ENCODE measurements at regions not wholly inside any gene's neighbourhood (a gene's known extent, or its start where the extent isn't known, plus 50 kb on each side); places are given as distances from the start of the nearest gene placed in this dataset.
"Not testable (repeated sequence)": the region's sequence is repeated elsewhere in the genome, so short reads cannot be mapped to it uniquely, and the experiment has no call there.

DNA sequence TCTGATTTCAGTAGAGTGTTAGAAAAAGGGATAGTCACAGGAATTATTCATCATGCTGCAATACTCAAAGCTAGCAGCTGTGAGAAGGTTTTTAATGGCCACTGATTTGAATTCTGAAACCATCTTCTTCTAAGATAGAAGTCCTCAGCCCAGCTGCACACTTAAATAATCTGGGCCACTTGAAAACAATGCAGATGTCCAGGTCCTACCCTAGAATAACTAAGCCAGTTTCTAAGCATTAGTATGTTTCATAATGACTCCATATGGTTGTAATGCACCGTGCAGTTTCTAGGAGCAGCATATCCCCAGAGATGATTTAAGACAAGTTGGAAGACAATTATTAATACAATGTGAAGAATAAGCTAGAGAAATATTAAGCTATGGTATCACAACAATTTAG lies 159.9 kb upstream of the FBXL17 start:
- H3K4me3 ChIP-seq (replicated peaks; ENCODE audit: low read depth, low read length): no peak overlapping the region
- TF ChIP-seq CTCF (IDR thresholded peaks at IDR 0.05; ENCODE audit: low read length, missing control alignments): no peak
- DNase-seq (ENCODE audit: low read depth): no peak

- H3K4me3 ChIP-seq (replicated peaks; ENCODE audit: low read depth, low read length): no peak overlapping the region
- no peak for TF ChIP-seq CTCF (IDR thresholded peaks at IDR 0.05; ENCODE audit: low read length, missing control alignments)
- no peak for DNase-seq (ENCODE audit: low read depth)
These were observed 154.4 kb upstream of the FBXL17 start for GRCh38 chr5:108536321-108536720.

DNA sequence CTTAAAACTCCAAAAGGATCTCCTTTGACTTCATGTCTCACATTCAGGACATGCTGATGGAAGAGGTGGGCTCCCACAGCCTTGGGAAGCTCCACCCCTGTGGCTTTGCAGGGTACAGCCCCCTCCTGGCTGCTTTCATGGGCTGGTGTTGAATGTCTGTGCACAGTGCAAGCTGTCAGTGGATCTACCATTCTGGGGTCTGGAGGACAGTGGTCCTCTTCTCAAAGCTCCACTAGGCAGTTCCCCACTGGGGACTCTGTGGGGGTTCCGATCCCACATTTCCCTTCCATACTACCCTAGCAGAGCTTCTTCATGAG lies 150.2 kb upstream of the FBXL17 start:
- H3K4me3 ChIP-seq (replicated peaks; ENCODE audit: low read depth, low read length); DNase-seq (ENCODE audit: low read depth): not testable (repeated sequence)

DNA sequence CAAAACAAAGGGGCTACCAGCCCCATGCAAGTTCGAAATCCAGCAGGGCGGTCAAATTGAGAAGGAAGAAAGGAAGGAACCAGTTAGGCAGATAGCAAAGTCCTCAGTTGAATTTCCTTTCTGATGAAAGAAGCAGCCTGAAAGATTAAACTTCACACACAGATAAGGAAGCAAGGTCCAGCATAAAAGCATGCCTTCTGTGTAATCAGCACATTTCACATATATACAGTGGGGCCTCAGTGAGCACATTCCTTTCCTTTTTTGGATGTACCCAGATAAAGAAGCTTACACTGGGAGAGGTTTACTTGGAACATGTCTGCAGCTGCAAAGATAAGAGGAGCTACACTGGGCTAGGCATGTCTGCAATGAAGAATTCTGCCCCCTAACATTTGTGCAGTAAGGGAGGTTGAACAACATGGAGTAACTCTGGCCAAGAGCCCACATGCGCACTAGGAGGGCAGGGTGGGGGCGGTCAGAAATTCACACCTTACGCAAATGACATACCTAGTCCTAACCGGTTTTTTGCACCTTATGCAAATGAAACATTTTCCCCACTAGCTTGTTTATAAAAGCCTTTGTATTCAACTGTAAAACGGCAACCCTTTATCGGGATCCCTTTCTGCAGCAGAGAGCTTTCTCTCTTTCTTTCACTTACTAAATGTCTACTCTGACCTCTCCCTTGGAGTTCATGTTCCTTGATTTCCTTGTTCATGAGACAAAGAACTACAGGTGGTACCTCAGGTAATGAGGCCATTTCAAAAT lies 149.7 kb upstream of the FBXL17 start:
- peak; percentile 73 for DNase-seq (ENCODE audit: low read depth)
- H3K4me3 ChIP-seq (replicated peaks; ENCODE audit: low read depth, low read length): no peak overlapping the region
- no peak for TF ChIP-seq CTCF (IDR thresholded peaks at IDR 0.05; ENCODE audit: low read length, missing control alignments)

DNA sequence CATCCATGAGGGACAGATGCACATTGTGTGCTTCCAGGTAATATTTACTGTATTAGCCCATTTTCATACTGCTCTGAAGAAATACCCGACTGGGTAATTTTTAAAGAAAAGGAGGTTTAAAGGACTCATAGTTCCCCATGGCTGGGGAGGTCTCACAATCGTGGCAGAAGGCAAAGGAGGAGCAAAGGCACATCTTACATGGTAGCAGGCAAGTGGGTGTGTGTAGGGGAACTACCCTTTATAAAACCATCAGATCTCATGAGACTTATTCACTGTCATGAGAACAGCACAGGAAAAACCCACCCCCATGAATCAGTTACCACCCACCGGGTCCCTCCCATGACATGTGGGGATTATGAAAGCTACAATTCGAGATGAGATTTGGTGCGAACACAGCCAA lies 148.8 kb upstream of the FBXL17 start:
- no peak for DNase-seq (ENCODE audit: low read depth)
- no peak overlapping the region for H3K4me3 ChIP-seq (replicated peaks; ENCODE audit: low read depth, low read length)
- no peak for TF ChIP-seq CTCF (IDR thresholded peaks at IDR 0.05; ENCODE audit: low read length, missing control alignments)

DNA sequence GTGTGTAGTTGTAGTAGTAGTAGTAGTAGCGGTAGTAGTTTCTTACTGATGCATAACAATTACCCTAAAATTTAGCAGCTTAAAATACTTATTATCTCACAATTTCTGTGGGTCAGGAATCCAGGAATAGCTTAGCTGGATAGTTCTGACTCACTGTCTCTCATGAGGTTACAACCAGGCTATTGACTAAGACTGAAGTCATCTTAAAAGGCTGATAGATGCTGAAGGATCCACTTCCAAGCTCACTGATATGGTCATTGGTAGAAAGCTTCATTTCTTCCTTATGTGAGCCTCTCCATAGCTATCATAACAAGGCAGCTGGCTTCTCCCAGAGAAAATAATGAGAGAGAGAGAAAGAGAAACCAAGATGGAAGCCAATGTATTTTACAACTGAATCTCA lies 147.5 kb upstream of the FBXL17 start:
- DNase-seq (ENCODE audit: low read depth): peak; percentile 27
- H3K4me3 ChIP-seq (replicated peaks; ENCODE audit: low read depth, low read length): no peak overlapping the region
- no peak for TF ChIP-seq CTCF (IDR thresholded peaks at IDR 0.05; ENCODE audit: low read length, missing control alignments)

DNA sequence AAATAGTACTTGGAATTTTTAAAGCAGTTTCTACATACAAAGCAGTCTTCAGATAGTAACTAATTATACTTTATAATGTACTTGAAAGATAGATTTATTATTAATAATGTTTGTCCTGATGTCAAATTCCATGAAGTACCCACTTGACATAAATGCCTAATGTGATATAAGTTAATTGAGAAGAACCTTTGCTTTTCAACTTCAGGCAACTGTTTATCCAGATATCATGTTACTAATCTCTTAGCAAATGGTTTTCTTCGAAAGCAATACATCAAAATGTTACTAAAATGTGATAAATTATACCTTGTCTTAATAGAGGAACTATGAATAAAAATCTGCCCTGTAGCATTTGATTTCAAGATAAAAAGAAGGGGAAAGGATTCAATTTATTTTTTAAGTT lies 146.8 kb upstream of the FBXL17 start:
- H3K4me3 ChIP-seq (replicated peaks; ENCODE audit: low read depth, low read length): no peak overlapping the region
- TF ChIP-seq CTCF (IDR thresholded peaks at IDR 0.05; ENCODE audit: low read length, missing control alignments): no peak
- DNase-seq (ENCODE audit: low read depth): no peak
